ENCODE measurements at regions not wholly inside any gene's neighbourhood (a gene's known extent, or its start where the extent isn't known, plus 50 kb on each side); places are given as distances from the start of the nearest gene placed in this dataset.
A peak's percentile ranks its signal among the peaks of the same experiment; 100 is the strongest.

GRCh38 chr13:109897988-109898624 lies 111.7 kb upstream of the IRS2 start:
- Histone ChIP-seq H3K4me1 (no peaks in the 10 kb centered on the region), H3K27me3 (no peaks in the 10 kb centered on the region), H3K27ac (no peak overlapping the region), H3K36me3 (no peaks in the 10 kb centered on the region), H3K4me3 (no peak overlapping the region), H3K9me3 (replicated peaks) (no peaks in the 10 kb centered on the region)
- no peak for DNase-seq

DNA sequence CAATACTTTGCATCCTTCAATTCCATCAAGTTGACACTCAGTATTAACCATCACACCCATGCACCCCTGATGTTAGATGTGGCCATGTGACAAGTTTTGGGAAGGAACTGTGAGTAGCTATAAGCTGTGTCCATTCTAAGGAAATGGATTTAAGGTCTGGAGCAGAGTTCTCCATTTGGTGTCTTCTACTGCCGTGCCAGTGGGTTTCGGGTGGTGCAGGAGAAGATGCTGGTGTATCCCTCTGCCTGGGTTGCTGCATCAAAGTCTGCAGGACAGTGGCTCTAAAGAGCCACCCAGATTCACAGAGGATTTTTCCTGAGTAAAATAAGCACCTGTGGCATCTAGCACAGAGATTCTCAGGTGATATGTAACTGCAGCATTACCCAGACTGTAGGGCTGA lies 105.7 kb upstream of the IRS2 start:
- H3K9me3 ChIP-seq (replicated peaks) = no peaks in the 10 kb centered on the region
- H3K27ac ChIP-seq = no peak overlapping the region
- H3K4me3 ChIP-seq = no peak overlapping the region
- H3K27me3 ChIP-seq = no peaks in the 10 kb centered on the region
- H3K36me3 ChIP-seq = no peaks in the 10 kb centered on the region
- no peaks in the 10 kb centered on the region for H3K4me1 ChIP-seq
- DNase-seq = no peak

DNA sequence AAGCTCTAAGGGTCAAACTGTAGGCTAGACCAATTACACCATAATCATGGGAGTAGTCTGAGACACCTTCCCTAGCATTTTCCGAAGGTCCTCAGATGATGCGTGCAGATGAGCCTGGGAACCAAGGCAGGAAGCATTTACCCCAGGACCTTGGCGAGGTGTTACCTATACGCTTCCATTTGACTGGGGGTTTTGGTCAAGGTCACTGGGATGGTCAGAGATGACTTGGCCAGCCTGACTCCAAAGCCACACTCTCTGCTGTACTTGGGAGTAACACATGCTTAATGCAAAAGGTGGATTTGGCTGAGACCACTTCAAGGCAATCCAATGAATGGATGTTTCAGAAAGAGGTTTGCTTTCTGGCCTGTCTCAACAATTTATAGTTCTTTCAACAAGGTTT lies 98.9 kb upstream of the IRS2 start:
- Histone ChIP-seq H3K4me3 (no peak overlapping the region), H3K9me3 (replicated peaks) (no peaks in the 10 kb centered on the region), H3K4me1 (peaks cover 9% of the 10 kb centered on the region; the same call in 1 of the 2 replicates), H3K36me3 (no peaks in the 10 kb centered on the region), H3K27me3 (no peaks in the 10 kb centered on the region), H3K27ac (no peak overlapping the region)
- no peak for DNase-seq

- Histone ChIP-seq H3K4me1 (peaks cover 9% of the 10 kb centered on the region; the same call in 1 of the 2 replicates), H3K27ac (no peak overlapping the region), H3K27me3 (no peaks in the 10 kb centered on the region), H3K9me3 (replicated peaks) (no peaks in the 10 kb centered on the region), H3K36me3 (no peaks in the 10 kb centered on the region), H3K4me3 (no peak overlapping the region)
- peak in 1 of 2 experiments; percentile 44 for DNase-seq
These were observed 98.1 kb upstream of the IRS2 start for GRCh38 chr13:109884462-109884861.

GRCh38 chr13:109883181-109884180 lies 97.1 kb upstream of the IRS2 start:
- peaks cover 9% of the 10 kb centered on the region; the same call in 1 of the 2 replicates for H3K4me1 ChIP-seq
- H3K27ac ChIP-seq = no peak overlapping the region
- no peak overlapping the region for H3K4me3 ChIP-seq
- no peak for DNase-seq
- no peaks in the 10 kb centered on the region for H3K9me3 ChIP-seq (replicated peaks)
- H3K36me3 ChIP-seq = no peaks in the 10 kb centered on the region
- H3K27me3 ChIP-seq = no peaks in the 10 kb centered on the region

DNA sequence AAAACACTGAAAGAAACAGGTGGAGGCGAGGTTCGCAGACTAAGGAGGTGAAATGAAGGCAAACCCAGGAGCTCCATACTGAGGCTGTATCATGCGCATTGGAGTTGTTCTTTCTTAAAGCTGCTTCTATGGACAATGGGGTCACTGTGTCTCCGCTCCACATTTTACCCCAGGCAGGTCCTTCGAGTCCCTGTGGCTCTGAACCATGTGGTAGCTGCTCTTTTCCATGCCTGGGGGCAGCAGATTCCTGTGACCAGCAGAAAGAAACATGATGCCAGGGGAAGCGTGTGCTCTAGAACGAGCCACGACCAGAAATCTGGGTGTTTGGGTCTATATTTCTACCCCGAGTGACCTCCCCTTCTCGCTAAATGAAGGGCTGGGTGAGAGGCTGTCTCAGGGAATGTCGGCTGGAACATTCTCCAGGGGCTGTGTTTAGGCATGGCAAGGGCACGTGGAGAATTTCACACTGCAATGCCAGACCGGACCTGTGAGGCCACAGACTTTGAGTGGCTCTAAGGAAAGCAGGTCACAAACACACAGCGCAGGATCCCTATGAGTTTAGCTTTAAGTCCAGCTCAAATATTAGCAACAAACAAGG lies 95.7 kb upstream of the IRS2 start:
- peak in 1 of 2 experiments; percentile 29 for DNase-seq
- Histone ChIP-seq H3K27me3 (no peaks in the 10 kb centered on the region), H3K4me1 (peaks cover 9% of the 10 kb centered on the region; the same call in 1 of the 2 replicates), H3K4me3 (no peak overlapping the region), H3K27ac (no peak overlapping the region), H3K9me3 (replicated peaks) (no peaks in the 10 kb centered on the region), H3K36me3 (no peaks in the 10 kb centered on the region)

- peaks cover 9% of the 10 kb centered on the region; the same call in 1 of the 2 replicates for H3K4me1 ChIP-seq
- H3K36me3 ChIP-seq = no peaks in the 10 kb centered on the region
- H3K4me3 ChIP-seq = no peak overlapping the region
- no peaks in the 10 kb centered on the region for H3K9me3 ChIP-seq (replicated peaks)
- H3K27ac ChIP-seq = no peak overlapping the region
- DNase-seq = no peak
- no peaks in the 10 kb centered on the region for H3K27me3 ChIP-seq
These were observed 95.0 kb upstream of the IRS2 start for GRCh38 chr13:109881347-109881725.

DNA sequence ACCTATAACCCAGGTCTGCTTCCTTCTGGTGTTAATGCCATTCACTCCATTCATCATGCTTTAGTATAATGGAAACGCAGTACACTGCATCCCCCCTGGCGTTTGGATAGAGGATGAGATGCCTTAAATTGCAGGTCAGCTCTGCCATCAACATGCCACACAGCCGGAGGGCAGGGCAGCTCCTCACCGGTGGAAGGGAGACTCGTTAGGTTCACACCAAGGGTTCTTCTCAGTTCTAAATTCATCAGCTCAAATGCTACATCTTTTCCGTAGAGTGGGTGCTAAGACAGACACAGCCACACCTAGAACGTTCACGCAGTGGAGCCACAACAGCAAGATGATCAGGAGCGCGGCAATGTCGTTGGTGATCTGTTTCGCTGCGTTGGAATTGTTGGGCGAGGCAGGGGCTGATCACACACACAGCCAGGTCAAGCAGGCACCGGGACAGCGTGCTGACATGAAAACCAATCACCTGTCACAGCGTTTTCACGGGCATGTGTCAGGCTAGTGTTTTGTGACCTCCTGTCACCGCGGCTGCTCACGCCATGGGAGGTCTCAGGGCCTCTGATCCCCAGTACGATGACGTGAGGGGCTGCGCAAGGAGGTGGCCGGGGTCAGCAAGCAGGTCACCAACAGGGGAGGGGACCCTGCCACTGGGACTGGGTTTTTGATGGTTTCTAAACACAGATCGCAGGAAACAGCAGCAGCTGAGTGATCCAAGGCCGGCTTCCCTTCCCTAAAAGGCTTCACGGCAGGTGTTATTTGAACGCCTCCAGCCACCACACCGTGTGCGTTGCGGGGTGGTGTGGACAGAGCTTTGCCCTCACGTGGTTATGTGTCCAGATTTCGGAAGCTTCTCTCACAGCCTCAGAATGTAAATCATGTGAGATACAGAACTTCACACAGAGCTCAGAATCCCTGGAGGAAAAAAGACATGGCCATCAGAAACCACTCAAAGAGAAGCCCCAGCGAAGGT lies 94.3 kb upstream of the IRS2 start:
- Histone ChIP-seq H3K27ac (no peak overlapping the region), H3K9me3 (replicated peaks) (no peaks in the 10 kb centered on the region), H3K4me1 (peaks cover 9% of the 10 kb centered on the region; the same call in 1 of the 2 replicates), H3K36me3 (no peaks in the 10 kb centered on the region), H3K27me3 (no peaks in the 10 kb centered on the region), H3K4me3 (no peak overlapping the region)
- no peak for DNase-seq

- Histone ChIP-seq H3K4me1 (peaks cover 5% of the 10 kb centered on the region; the same call in 1 of the 2 replicates), H3K27ac (no peak overlapping the region), H3K27me3 (no peaks in the 10 kb centered on the region), H3K9me3 (replicated peaks) (no peaks in the 10 kb centered on the region), H3K4me3 (no peak overlapping the region), H3K36me3 (no peaks in the 10 kb centered on the region)
- no peak for DNase-seq
These were observed 93.0 kb upstream of the IRS2 start for GRCh38 chr13:109879338-109879737.

DNA sequence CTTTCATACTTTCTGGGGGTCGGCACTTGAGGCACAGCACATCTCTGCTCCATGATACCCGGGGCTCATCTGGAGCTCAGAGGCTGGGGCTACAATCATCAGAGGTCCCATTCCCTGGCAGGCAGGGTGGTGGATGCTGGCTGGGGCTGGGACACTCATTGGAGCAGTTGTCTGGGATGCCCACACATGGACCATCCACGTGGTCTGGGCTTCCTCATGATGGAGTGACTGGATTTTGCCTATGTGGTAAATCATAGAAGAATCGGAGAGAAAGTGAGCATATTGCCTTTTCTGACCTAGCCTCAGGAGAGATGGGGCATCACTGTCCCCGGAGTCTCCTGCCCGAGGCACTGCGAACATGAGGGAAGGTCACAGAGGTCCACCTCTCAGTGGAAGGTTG lies 91.4 kb upstream of the IRS2 start:
- Histone ChIP-seq H3K27ac (no peak overlapping the region), H3K36me3 (no peaks in the 10 kb centered on the region), H3K4me1 (no peaks in the 10 kb centered on the region), H3K9me3 (replicated peaks) (no peaks in the 10 kb centered on the region), H3K4me3 (no peak overlapping the region), H3K27me3 (no peaks in the 10 kb centered on the region)
- no peak for DNase-seq

- Histone ChIP-seq H3K9me3 (replicated peaks) (no peaks in the 10 kb centered on the region), H3K36me3 (no peaks in the 10 kb centered on the region), H3K27me3 (no peaks in the 10 kb centered on the region), H3K27ac (no peak overlapping the region), H3K4me3 (no peak overlapping the region), H3K4me1 (no peaks in the 10 kb centered on the region)
- DNase-seq = no peak
These were observed 89.4 kb upstream of the IRS2 start for GRCh38 chr13:109875746-109876145.

GRCh38 chr13:109874484-109875454 lies 88.4 kb upstream of the IRS2 start:
- H3K27ac ChIP-seq = peak overlapping the region; percentile 35; the same call in 1 of the 2 replicates
- DNase-seq = no peak
- no peak overlapping the region for H3K4me3 ChIP-seq
- H3K4me1 ChIP-seq = peaks cover 5% of the 10 kb centered on the region
- no peaks in the 10 kb centered on the region for H3K27me3 ChIP-seq
- no peaks in the 10 kb centered on the region for H3K9me3 ChIP-seq (replicated peaks)
- no peaks in the 10 kb centered on the region for H3K36me3 ChIP-seq
